ENCODE measurements at regions not wholly inside any gene's neighbourhood (a gene's known extent, or its start where the extent isn't known, plus 50 kb on each side); places are given as distances from the start of the nearest gene placed in this dataset.

DNA sequence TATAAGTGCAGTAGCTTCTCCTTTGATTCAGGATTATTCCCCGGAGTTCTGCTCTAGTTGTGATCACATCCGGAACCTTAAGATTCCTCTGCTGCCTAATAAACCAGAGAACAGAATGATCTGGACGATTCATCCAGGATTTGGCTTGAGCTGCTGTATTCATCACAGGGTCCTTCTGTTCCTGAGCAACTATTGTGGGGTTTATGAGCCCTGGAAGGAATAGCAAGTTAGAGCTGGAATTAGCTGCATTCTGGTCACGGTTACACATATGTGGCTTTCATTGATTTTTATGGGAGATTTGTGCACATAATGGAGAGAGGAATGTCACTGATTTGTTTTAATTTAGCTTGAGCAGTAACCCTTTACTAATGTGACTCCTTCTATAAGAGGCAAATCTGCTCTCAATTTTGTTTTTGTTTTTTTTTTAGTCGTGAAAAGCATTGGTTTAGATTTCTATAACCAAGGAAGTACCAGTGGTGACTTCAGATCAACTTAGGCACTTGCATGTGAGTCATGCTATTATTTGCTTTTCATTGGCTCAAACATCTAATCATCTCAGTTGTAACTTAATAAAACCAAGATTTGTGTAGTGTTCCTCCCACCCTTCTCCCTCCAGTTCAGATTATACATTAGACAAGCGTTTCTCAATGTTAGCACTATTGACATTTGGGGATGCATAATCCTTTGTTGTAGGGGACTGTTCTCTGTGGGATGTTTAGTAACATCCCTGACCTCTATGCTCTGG, 148.5 kb downstream of the OTOL1 start:
- DNase-seq (no peak), ATAC-seq (no peak)
- H3K27ac Mint-ChIP-seq: no peak overlapping the region
- intact Hi-C loops (cut with micrococcal nuclease): no loop called here
- peaks cover 2% of the 10 kb centered on the region for H3K9me3 Mint-ChIP-seq
- no peaks in the 10 kb centered on the region for H3K4me1 Mint-ChIP-seq (ENCODE audit: low read depth)
- TF ChIP-seq, protein P1, sequence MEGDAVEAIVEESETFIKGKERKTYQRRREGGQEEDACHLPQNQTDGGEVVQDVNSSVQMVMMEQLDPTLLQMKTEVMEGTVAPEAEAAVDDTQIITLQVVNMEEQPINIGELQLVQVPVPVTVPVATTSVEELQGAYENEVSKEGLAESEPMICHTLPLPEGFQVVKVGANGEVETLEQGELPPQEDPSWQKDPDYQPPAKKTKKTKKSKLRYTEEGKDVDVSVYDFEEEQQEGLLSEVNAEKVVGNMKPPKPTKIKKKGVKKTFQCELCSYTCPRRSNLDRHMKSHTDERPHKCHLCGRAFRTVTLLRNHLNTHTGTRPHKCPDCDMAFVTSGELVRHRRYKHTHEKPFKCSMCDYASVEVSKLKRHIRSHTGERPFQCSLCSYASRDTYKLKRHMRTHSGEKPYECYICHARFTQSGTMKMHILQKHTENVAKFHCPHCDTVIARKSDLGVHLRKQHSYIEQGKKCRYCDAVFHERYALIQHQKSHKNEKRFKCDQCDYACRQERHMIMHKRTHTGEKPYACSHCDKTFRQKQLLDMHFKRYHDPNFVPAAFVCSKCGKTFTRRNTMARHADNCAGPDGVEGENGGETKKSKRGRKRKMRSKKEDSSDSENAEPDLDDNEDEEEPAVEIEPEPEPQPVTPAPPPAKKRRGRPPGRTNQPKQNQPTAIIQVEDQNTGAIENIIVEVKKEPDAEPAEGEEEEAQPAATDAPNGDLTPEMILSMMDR (IDR thresholded peaks at IDR 0.05): no peak
- H3K4me3 Mint-ChIP-seq: no peak overlapping the region
- H3K36me3 Mint-ChIP-seq (ENCODE audit: low read depth): no peaks in the 10 kb centered on the region
- no peaks in the 10 kb centered on the region for H3K27me3 Mint-ChIP-seq
- ChIA-PET CTCF (no interaction called here), POLR2A (no interaction called here)

DNA sequence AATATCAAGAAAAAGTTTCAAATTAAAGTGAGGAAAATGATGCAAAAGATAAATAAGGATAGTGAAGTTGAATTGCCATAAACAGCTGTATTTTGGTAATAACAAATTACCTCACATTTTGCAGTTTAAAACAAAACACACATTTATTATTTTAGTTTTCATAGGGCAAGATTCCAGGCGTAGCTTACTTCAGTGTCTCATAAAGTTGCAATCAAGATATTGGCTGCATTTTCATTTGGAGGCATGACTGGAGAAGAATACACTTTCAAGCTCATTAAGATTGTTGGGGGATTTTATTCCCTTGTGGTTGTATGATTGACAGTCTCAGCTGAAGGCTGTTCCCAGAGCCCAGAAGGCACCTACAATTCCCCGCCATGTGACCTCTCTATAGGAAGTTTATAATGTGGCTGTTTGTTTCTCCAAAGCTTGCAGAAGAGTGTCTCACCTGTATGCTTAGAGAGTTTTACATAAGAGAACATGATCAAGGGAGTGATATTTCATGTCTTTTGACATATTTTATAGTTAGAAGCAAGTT, 151.4 kb downstream of the OTOL1 start:
- H3K27me3 Mint-ChIP-seq: no peaks in the 10 kb centered on the region
- intact Hi-C loops (cut with micrococcal nuclease): no loop called here

DNA sequence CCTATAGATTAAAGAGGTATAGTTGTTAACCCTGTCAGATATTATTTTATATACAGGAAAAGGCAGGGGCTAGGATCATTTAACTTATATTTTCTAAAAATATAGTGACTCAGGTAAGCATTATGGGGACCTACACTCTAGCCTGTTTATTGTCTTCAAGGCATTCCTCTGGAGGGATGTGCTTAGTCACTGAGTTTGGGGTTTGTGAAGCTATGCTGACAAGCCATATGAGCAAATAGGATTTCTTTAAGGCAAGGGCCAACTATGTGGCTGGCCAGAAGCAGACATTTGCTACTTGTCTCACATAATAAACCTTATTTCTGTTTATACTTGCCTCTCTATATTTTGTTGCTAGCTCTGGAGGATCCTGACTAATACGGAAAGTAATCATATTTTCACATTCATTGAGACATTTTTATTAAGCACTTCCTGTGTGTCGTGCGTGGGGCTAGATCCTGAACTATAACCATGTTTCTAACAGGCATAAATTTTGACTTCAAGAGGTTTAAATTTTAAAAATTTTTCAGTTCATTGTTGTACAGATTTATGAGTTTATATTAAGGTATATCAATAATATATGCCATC, 153.4 kb downstream of the OTOL1 start:
- Mint-ChIP-seq H3K9me3 (peaks cover 2% of the 10 kb centered on the region), H3K4me1 (ENCODE audit: low read depth) (no peaks in the 10 kb centered on the region), H3K4me3 (no peak overlapping the region), H3K27ac (no peak overlapping the region), H3K36me3 (ENCODE audit: low read depth) (no peaks in the 10 kb centered on the region), H3K27me3 (no peaks in the 10 kb centered on the region)
- TF ChIP-seq, protein P1 (IDR thresholded peaks at IDR 0.05): no peak
- DNase-seq (no peak), ATAC-seq (no peak)
- ChIA-PET POLR2A (no interaction called here), CTCF (no interaction called here)
- intact Hi-C loops (cut with micrococcal nuclease): no loop called here

More for the DNA sequence above, 151.4 kb downstream of the OTOL1 start:
- Mint-ChIP-seq H3K36me3 (ENCODE audit: low read depth) (no peaks in the 10 kb centered on the region), H3K4me1 (ENCODE audit: low read depth) (no peaks in the 10 kb centered on the region), H3K9me3 (peaks cover 2% of the 10 kb centered on the region), H3K27ac (no peak overlapping the region), H3K4me3 (no peak overlapping the region)
- TF ChIP-seq, protein P1 (IDR thresholded peaks at IDR 0.05): no peak
- POLR2A ChIA-PET: no interaction called here
- DNase-seq (no peak), ATAC-seq (no peak)
- CTCF ChIA-PET: no interaction called here

DNA sequence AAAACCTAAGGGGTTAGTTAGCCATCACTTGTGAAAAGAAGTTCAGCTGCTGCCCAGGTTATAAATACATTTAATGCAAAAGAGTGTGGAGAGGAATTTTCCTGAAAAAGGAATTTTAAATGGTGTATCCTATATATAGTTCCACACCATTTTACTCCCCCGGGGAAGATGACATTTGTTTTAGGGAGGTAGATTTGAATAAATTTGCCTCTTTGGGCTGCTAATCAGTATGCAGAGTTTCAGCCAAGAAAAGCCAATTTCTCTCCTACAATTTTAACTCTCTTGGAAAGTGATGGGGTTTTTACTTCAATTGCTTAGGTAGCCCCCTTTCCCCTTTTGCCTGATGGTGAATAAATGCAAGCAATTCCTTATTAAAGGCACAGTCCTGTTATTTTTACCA, 161.2 kb downstream of the OTOL1 start:
- ChIA-PET CTCF (no interaction called here), POLR2A (no interaction called here)
- ATAC-seq (no peak), DNase-seq (no peak)
- no peaks in the 10 kb centered on the region for H3K27me3 Mint-ChIP-seq
- H3K36me3 Mint-ChIP-seq (ENCODE audit: low read depth): no peaks in the 10 kb centered on the region
- H3K4me1 Mint-ChIP-seq (ENCODE audit: low read depth): no peaks in the 10 kb centered on the region
- intact Hi-C loops (cut with micrococcal nuclease): no loop called here
- no peak overlapping the region for H3K27ac Mint-ChIP-seq
- no peaks in the 10 kb centered on the region for H3K9me3 Mint-ChIP-seq
- TF ChIP-seq, protein P1 (IDR thresholded peaks at IDR 0.05): no peak
- H3K4me3 Mint-ChIP-seq: no peak overlapping the region

DNA sequence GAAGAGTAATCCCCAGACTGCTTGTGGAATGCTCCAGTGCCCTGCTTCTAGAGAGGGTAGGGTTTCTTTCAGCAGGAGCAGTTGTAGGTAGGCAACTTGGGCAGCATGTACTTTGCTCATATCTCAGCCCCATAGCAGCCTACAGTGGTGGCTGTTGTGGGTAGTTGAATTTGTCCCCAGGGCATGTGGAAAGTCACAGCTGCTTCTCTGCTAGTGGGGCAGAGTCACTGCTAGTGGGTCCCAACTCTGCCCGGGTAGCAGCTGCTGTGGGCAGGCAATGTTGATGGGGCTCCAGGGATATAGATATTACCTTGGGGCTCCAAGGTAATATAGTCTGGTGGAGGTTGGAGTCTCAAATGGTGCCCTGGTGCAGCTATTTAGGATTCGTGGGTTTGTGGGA, 174.5 kb downstream of the OTOL1 start:
- no peak overlapping the region for H3K4me3 Mint-ChIP-seq
- H3K4me1 Mint-ChIP-seq (ENCODE audit: low read depth): no peaks in the 10 kb centered on the region
- DNase-seq: no peak
- H3K9me3 Mint-ChIP-seq: peaks cover 8% of the 10 kb centered on the region
- POLR2A ChIA-PET: no interaction called here
- no peak for ATAC-seq
- no peak overlapping the region for H3K27ac Mint-ChIP-seq
- CTCF ChIA-PET: no interaction called here
- TF ChIP-seq, protein P1 (IDR thresholded peaks at IDR 0.05): no peak
- intact Hi-C loops (cut with micrococcal nuclease): no loop called here
- no peaks in the 10 kb centered on the region for H3K27me3 Mint-ChIP-seq
- no peaks in the 10 kb centered on the region for H3K36me3 Mint-ChIP-seq (ENCODE audit: low read depth)
